Epithelial cell of esophagus (primary cell): ENCODE measurements at regions not wholly inside any gene's neighbourhood (a gene's known extent, or its start where the extent isn't known, plus 50 kb on each side); places are given as distances from the start of the nearest gene placed in this dataset.

Source experiments
- DNase-seq: peaks from one replicate; pipeline ENCODE4 v3.0.0; 2010; ENCODE audit warnings: low read depth
- H3K4me3 ChIP-seq: 2 replicates; pipeline ENCODE4 v1.5.1; 2011; ENCODE audit warnings: mild to moderate bottlenecking, low read length, control low read depth
- TF ChIP-seq, protein P1 (sequence below): IDR thresholded peaks from 2 replicates; pipeline ENCODE4 v1.5.1; 2011; ENCODE audit warnings: low read depth, mild to moderate bottlenecking, low read length, control low read depth, inconsistent platforms; ENCODE audit not compliant: insufficient read depth; ENCODE audit errors: missing control alignments

DNA sequence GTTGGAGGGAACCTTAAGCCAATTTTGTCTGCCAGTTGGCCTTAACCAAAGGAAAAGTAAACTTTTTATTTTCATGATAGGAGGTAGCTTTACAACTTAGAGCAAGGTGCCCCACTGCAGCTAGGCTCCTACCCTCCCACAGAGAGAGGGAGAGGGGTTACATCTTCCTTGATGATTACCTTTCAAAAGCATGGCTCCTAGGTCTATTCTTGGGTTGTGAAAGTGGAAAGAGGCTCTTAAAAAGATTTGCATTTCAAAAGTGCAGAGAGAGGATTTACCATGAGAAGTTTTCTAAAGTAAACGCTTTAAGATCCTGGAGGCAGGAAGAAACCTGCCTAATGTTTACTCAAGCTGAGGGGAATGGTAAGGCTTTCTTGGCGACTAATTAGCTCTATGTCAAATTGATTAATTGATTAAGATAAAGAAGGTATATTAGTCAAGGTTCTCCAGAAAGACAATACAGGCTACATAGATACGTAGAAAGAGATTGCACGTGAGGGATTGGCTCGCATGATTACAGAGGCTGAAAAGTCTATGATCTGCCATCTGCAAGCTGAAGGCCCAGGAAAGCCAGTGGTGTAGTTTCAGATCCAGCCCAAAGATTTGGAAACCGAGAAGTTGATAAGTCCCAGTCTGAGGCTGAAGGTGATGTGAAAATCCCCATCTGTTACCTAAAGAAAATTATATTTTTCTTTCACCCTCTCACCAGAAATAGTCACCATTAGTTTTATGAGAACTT is 333.8 kb upstream of the CTNND2 start:
- TF ChIP-seq, protein P1, sequence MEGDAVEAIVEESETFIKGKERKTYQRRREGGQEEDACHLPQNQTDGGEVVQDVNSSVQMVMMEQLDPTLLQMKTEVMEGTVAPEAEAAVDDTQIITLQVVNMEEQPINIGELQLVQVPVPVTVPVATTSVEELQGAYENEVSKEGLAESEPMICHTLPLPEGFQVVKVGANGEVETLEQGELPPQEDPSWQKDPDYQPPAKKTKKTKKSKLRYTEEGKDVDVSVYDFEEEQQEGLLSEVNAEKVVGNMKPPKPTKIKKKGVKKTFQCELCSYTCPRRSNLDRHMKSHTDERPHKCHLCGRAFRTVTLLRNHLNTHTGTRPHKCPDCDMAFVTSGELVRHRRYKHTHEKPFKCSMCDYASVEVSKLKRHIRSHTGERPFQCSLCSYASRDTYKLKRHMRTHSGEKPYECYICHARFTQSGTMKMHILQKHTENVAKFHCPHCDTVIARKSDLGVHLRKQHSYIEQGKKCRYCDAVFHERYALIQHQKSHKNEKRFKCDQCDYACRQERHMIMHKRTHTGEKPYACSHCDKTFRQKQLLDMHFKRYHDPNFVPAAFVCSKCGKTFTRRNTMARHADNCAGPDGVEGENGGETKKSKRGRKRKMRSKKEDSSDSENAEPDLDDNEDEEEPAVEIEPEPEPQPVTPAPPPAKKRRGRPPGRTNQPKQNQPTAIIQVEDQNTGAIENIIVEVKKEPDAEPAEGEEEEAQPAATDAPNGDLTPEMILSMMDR = no peak
- peak; percentile 15 for DNase-seq
- H3K4me3 ChIP-seq = no peak overlapping the region

DNA sequence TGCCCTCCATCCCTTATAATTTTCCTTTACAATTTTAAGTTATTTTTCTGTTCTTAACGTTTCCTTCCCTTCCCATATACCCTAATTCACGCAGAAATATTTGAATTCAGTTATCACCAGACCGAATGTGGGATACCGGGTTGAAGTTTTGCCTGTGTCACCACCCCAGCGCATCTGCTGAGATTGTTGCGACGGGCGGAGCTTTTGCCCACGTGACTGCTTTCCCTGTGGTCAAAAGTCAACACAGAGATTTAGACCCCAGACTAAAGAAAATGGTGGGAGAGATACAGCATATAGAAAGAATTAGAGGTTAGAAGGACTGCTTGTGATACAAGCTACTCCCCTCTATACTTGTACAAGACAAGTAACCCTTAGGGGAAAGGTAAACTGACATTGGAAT is 326.4 kb upstream of the CTNND2 start:
- no peak for DNase-seq
- H3K4me3 ChIP-seq = no peak overlapping the region
- TF ChIP-seq, protein P1 = no peak

DNA sequence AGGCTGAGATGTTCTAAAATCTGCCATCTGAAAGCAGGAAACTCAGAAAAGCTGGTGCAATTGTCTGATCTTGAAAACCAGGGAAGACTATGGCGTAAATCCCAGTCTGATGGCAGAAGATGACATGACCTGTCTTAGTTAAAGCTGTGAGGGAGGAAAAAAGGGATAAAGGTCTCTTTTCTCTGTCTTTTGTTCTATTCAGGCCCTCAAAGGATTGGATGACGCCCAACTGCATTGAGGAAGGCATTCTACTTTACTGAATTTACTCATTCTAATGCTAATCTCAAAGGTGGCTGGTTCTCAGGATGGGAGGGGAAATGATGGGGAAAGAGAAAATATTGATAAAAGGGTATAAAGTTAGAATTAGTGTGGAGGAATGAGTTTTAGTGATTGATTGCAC is 312.8 kb upstream of the CTNND2 start:
- DNase-seq = no peak
- TF ChIP-seq, protein P1 = no peak
- H3K4me3 ChIP-seq = no peak overlapping the region

DNA sequence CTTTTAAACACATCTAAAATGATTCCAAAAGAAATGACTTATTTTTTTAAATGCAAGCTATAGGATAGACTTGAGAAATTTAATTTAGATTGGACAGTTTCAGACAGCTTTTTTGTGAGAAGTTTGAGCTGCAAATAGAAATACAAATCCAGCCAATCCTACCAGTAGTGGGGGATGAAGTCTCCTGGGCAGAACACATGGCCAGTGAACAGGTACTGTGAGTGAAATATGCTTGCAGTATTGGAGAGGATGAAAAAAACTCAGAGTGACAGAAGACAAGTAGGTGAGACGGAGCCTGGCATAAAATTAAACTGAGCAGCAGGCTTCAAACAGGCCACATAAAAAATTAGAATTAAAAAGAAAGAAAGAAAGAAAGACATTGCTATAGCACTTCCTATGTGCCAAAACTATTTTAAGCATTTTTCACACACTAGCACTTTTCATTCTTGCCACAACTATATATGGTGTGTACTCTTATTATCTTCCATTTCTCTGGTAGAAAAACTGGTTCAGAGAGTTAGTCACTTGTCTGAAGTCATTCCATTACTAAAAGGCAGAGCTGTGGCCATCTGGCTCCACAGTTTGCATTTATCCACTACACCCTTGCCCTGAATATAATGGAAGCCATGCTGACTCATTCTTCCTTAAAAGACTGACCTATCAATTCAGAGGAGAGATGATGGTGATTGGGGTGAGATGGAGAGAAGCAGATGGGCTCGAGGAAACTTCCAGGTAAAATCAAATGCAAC is 310.2 kb upstream of the CTNND2 start:
- peak; percentile 73 for DNase-seq
- no peak overlapping the region for H3K4me3 ChIP-seq
- TF ChIP-seq, protein P1 = no peak

DNA sequence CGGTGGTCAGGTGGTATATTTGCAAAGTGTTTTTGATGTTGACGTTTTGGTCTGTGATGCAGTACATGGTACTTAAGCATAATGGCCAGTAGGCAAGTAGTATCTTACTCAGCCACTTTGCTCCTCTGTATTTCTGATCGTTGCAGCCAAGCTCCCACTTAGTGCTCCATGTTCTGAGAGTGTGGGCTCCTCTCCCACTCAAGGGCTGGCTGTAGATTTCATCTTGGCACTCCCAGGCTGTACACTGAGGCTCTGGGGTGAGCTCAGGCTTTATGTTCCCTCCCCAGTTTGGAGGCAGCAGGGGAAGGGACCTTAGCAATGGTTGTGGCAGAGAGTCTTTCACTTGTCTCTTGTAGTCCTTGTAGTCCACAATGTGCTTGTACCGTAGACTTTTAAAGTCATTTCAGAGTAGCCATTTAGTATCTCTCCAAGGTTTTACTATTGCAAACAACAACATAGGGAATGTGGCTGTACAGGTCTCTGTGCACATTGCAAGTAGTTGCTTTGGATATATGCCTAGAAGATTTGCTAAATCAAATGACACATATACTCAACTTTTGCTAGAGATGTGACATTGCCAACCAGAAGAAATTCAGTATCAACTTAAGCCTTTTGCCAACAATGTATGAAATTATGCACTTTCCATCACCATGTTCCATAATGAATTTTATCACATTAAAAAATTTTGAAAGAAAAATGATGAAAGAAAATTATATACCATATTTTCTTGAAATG is 304.3 kb upstream of the CTNND2 start:
- TF ChIP-seq, protein P1 = no peak
- DNase-seq = no peak
- H3K4me3 ChIP-seq = no peak overlapping the region

DNA sequence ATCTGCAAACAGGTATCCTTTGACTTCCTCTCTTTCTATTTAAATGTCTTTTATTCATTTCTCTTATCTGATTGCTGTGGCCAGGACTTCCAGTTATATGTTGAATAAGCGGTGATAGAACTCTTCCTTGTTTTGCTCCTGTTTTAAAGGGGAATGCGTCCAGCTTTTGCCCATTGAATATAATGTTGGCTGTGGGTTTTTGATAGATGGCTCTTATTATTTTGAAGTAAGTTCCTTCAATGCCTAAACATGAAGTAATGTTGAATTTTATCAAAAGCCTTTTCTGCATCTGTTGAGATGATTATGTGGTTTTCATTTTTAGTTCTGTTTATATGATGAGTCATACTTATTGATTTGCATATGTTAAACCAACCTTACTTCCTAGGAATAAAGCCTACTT is 300.5 kb upstream of the CTNND2 start:
- no peak overlapping the region for H3K4me3 ChIP-seq
- DNase-seq = no peak
- TF ChIP-seq, protein P1 = no peak
